COR-L47 (cell line): ENCODE measurements at regions not wholly inside any gene's neighbourhood (a gene's known extent, or its start where the extent isn't known, plus 50 kb on each side); places are given as distances from the start of the nearest gene placed in this dataset.
A peak's percentile ranks its signal among the peaks of the same experiment; 100 is the strongest.
"Not testable (repeated sequence)": the region's sequence is repeated elsewhere in the genome, so short reads cannot be mapped to it uniquely, and the experiment has no call there.

ENCODE experiments used
- DNase-seq: peaks from one replicate; lab custom pipeline; 2025; lab: John Stamatoyannopoulos, UW

- DNase-seq: no peak
Observed at GRCh38 chr6:135655055-135655454, 157.5 kb upstream of the AHI1 start.

- DNase-seq: no peak
Observed at GRCh38 chr6:135657207-135657606, 159.7 kb upstream of the AHI1 start.

- DNase-seq: no peak
Observed at GRCh38 chr6:135658481-135658880, 160.9 kb upstream of the AHI1 start.

GRCh38 chr6:135658916-135659315 is 161.4 kb upstream of the AHI1 start:
- no peak for DNase-seq

DNA sequence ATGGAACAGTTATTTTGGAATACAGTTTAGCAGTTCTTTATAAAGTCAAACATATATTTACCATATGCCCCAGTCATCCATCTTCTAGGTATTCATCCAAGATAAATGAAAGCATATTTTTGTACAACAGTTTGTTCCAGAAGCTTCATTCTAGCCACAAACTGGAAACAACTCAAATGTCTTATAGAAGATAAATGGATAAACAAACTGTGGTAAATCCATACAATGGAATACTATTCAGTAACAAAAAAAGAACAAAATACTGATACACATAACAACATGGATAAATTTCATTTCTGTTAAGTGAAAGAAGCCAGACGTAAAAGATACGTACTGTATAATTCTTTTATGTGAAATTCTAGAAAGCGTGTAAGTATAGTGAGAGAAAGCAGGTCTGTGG is 167.0 kb upstream of the AHI1 start:
- no peak for DNase-seq

GRCh38 chr6:135665935-135666334 is 168.4 kb upstream of the AHI1 start:
- no peak for DNase-seq

GRCh38 chr6:135667691-135668455 is 170.3 kb upstream of the AHI1 start:
- DNase-seq: no peak

DNA sequence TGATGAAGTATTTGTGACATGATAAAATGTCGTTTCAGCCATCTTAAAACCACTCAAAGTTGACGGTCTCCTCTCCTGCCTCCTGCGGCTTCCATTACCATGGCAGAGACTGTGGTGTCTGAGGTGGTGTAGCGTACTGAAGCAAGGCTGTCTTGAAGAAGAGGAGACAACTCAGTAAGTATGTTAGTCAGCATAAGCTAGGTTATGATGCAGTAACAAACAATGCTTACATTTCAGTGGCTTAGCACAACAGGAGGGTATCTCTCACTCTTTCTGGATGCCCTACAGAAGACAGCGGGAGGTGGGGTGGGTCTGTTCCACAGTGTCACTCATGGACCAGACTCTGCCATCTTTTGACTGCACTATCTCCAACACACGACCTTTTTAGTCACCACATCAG is 174.7 kb upstream of the AHI1 start:
- DNase-seq: no peak

DNA sequence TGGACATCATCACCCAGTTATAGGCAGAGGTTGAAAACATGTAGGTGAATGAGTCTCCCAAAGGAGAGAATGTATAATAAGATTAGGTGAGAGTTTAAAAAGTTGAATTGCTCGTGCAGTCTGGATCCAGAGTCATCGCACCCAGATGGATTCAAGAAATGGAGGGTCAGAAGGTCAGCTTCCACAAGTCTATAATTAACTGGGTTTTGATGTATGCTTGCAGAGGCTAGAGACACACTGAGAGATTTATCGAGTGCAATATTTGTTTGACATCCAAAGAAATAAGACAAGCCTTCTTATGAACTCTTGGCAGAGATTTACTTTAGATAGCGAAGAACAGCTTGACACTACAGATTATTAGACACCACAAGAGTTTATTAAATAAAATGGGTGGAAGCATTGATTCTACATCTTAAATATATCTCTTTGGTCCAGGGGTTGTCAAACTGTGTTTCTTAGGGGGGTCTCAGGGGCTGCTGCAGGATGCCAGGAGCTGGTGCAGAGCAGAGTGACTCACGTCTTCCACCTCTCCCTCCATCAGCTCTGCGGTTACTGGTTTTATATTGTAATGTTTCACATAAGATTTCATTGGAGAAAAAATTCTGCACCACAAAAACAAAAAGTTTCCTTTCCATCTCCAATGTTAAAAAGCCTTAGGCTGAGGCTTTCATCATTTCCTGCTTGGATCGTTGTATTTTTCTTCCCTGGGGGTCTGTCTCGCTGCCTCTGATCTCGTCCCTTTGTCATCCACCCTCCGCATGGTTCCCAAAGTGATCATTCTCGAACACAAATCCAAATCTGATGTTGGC is 176.2 kb upstream of the AHI1 start:
- no peak for DNase-seq

- DNase-seq: no peak
Observed at GRCh38 chr6:135675026-135675425, 176.5 kb upstream of the PDE7B start.

DNA sequence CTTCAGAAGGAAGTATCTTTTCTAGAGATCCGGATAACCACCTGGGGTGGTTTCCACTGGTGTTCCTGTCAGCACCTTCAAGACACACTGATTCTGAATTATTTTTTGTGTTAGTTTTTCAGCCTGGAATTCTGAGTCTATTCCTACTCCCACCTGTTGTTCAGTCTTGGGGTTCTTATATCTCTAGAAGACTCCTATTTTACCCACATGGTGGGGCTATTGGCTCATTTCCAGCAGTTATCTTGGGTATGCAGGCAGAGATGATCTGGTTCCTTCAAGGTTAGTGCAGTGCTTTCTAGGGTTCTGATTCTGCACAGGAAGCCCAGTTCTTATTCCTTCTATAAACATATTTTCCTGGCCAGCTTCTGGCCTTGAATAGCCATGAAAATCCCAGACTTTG is 175.6 kb upstream of the PDE7B start:
- peak; percentile 34 for DNase-seq

DNA sequence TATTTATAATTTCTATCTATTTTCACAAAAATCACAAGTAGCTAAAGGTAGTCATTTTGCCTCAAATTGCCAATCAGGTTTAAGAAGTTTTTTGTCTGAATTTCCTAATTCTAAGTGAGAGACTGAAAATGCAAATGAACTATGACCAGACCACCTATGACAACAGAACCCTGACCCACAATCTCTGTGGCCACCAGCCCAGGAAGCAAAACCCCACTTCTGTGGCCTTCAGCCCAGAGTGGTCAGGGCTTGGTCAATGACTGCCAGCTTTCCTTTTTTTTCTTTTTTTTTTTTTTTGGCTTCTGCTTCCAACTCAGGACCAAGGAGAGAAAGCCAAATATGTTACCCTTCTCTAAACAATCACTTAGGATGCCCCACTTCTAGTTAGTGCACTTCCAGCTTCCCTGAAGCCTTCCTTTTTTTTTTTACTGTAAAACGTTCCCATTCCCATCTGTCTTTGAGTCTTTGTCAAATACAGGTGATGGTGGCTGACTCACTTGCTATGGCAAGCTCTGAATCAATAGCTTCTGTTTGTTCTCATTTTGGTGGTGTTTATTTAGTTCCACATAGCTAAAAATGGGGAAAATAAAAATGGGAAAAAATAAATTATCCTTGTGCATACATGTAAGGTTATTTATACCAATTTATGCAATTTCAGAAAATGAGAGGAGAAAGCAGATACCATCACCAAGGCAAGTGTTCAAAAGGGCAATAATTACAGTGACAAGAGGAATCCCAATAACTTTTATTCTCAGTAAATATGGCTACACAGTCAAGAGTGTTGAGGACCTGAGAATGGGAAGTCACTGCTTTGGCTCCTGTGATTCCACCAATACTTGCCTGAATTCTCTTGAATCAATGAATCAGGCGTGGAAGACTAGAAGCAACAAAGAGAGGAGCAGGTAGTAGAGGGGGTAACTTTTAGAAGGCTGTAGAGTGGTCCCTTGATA is 170.3 kb upstream of the PDE7B start:
- DNase-seq: no peak

- no peak for DNase-seq
Observed at GRCh38 chr6:135686784-135687301, 164.7 kb upstream of the PDE7B start.

- not testable (repeated sequence) for DNase-seq
Observed at GRCh38 chr6:135688476-135688875, 163.0 kb upstream of the PDE7B start.

DNA sequence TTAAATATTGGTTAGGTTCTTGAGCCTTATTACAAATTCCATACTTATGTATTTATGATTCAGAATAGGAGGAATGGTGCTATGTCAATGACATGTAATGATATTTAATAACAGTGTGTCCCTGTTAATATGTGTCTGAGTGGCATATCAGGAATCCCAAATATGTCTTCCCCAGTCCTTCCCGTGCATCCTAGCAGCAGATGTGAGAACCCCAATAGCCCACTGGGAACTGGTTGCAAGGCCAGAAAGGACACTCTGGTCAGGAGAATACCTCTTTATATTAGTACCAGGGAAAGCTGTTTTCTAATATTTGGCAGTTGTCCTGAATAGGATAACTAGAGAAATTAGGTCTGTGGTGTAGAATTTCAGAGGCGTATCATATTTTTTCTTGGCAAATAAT is 159.1 kb upstream of the PDE7B start:
- no peak for DNase-seq

GRCh38 chr6:135693811-135694370 is 157.6 kb upstream of the PDE7B start:
- no peak for DNase-seq

DNA sequence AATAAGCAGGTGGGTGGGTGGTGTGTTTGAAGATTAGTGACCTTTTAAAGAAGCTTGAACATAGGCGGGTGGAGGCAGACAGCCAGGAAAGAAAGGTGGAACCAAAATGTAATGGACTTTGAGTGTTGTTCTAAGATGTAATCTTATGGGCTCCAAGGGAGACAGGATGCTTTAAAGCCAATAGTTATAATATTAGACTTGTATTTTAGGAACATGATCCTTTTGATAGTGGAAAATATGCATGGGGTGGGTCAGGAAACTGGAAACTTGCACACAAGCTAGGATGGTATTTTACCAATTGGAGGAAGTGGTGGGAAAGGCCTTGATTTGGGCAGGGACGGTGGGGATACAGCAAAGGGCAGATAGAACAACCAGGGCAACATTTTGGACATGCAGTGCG is 151.8 kb upstream of the PDE7B start:
- no peak for DNase-seq

DNA sequence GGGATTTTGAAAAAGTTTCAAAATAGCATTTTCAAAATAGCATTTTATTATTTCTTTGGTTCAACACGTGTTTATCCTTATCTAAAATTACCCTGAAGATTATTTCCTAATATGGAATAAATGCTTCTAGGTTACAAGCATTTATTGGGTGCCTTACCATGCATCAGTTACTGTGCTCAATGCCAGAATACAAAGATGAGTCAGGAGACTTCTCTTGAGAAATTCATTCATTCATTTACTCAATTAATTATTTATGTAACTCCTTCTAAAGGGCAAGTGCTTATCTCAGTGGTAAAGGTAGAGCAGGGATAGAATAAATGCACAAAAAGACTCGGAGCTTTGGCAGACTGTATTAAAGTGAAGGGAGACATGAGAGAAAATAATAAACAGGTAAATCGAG is 150.1 kb upstream of the PDE7B start:
- no peak for DNase-seq

DNA sequence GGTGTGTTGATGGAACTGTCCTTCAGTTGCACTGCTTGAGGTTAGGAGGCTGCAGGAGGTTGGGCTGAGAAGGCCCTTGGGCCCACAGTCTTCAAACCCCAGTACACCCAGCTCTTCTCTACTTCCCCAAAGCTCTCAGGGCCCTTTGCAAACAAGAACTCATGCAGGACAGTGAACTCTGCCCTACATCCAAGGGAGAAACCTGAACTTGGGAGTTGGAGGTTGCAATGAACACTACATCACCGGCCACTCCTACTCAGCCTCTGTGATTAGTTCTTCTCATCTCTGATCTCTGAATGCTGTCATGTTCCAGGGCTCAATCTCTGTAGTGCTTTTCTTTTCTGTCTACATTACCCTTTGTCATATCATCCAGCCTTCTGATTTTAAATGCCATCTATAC is 148.5 kb upstream of the PDE7B start:
- DNase-seq: no peak

DNA sequence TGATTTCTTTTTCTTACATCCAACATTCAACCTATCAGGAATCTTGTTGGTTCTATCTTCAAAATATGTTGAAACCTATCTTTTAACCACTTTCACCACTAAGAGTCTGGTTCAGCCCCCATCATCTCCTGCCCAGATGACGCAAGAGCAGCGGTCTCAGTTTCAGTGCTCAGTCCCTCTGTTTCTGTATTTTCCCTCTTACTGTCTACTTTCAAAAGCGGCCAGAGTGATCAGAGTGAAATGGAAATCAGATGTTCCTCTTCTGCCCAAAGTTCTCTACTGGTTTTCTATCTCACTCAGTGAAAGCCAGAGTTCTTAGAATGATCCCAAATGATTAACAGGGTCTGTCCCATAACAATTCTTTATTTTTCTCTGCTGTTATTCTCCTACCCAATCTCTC is 147.9 kb upstream of the PDE7B start:
- no peak for DNase-seq

GRCh38 chr6:135707426-135707825 is 144.1 kb upstream of the PDE7B start:
- no peak for DNase-seq

GRCh38 chr6:135710042-135710441 is 141.5 kb upstream of the PDE7B start:
- peak; percentile 29 for DNase-seq
